ENCODE measurements at regions not wholly inside any gene's neighbourhood (a gene's known extent, or its start where the extent isn't known, plus 50 kb on each side); places are given as distances from the start of the nearest gene placed in this dataset.
"Not testable (repeated sequence)": the region's sequence is repeated elsewhere in the genome, so short reads cannot be mapped to it uniquely, and the experiment has no call there.

DNA sequence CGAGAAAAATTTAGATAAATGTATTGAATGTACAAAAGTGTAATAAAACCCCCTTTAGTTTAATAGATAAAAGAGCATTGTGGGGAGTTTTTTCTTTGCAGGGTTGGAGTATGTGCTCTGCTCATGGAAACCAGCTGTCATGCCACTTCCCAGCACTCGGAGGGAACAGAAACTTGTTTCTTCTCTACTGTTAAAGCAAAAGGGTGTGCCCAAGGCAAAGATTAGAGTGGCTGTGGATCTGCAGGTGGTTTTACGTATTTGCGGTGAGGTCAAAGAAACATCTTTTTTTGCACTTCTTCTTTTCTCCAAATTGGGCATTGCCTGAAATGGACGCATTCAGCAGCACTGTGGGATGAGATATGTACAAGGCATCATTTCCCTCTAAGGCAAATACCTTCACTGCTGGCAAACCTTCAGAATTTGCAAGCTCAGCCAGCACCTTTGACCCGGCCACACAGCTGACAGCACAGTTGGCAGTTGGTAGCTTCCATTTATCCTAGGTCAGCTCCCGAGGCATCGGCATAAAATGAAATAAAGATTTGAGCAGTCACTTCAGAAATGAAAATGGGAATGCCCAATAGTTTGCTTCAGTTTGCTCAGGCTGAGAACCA is 178.4 kb upstream of the EYA4 start:
- Mint-ChIP-seq H3K27ac (no peak overlapping the region), H3K36me3 (no peaks in the 10 kb centered on the region), H3K9me3 (no peaks in the 10 kb centered on the region), H3K4me1 (no peaks in the 10 kb centered on the region), H3K4me3 (no peak overlapping the region), H3K27me3 (no peaks in the 10 kb centered on the region)
- DNase-seq (ENCODE audit: low spot score in 2 of 2) (no peak), ATAC-seq (ENCODE audit: low read depth) (peak; percentile 43)

DNA sequence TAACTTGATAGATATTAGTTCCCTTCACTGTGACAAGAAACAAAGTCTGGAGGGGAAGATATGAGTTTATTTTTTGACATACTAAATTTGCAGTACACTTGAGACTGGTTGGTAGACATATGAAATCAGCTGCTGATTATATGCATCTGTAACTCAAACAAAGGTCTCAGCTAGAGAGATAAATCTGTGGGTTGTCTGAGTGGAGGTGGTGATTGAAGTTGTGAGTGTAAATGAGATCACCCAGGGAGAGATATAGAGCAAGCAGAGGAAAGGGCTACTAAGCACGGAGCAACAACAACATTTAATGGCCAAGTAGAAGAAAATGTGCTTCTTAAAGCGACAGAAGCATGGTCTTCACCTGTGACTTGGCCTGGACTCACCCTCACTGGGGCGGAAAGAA is 173.2 kb upstream of the EYA4 start:
- Mint-ChIP-seq H3K27me3 (no peaks in the 10 kb centered on the region), H3K9me3 (no peaks in the 10 kb centered on the region), H3K27ac (no peak overlapping the region), H3K4me1 (no peaks in the 10 kb centered on the region), H3K36me3 (no peaks in the 10 kb centered on the region), H3K4me3 (no peak overlapping the region)
- no peak for DNase-seq (ENCODE audit: low spot score in 2 of 2)
- no peak for ATAC-seq (ENCODE audit: low read depth)

DNA sequence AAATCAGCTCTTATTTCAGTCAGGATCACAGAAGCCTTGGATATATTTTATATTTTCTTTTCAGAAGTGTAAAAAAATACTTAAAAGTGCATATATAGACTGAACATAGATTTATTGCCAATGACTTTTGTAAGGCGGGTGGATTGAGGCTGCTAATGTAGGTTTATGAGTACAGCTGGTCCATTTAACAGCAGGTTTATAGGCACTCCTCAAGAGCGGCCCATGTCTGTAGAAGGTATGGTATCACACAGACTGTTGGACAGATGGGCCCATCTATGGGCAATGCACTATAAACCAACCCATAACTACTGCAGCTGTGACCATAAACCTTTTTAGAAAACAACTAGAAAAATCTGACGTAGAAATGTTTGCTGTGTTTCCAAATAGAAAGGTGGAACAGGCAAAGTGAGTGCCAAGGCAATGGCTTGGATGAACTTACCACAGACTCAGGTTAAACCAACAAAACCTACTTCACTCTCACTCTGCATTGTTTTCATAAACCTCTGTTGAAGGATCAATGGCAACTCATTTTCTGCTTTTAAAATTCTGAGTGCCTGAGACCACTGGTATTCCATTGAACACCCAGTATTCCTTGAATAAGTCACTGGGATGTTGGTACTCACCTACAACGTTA is 170.6 kb upstream of the EYA4 start:
- Mint-ChIP-seq H3K4me3 (no peak overlapping the region), H3K27me3 (no peaks in the 10 kb centered on the region), H3K9me3 (no peaks in the 10 kb centered on the region), H3K36me3 (no peaks in the 10 kb centered on the region), H3K27ac (no peak overlapping the region), H3K4me1 (no peaks in the 10 kb centered on the region)
- no peak for ATAC-seq (ENCODE audit: low read depth)
- no peak for DNase-seq (ENCODE audit: low spot score in 2 of 2)

DNA sequence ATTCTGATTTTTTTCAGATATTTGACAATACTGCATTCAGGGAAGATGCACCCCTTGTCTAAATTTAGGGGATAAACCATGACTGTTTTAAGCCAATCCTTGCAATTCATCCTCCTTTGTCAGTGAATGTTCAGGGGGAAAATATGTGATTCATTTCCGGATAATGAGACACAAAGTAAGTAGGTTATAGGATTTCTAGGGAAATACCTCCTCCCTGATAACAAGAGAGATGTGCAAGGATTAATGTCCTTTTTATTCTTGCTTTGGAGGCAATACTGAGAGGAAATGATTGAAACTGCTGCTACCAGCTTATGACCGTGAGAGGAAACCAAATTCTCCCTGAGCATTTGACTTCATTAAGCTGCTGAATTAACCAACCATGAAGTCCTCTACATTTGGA is 161.3 kb upstream of the EYA4 start:
- Mint-ChIP-seq H3K27me3 (peaks cover 3% of the 10 kb centered on the region), H3K4me3 (no peak overlapping the region), H3K4me1 (no peaks in the 10 kb centered on the region), H3K27ac (no peak overlapping the region), H3K9me3 (no peaks in the 10 kb centered on the region), H3K36me3 (no peaks in the 10 kb centered on the region)
- DNase-seq (ENCODE audit: low spot score in 2 of 2) (no peak), ATAC-seq (ENCODE audit: low read depth) (no peak)

DNA sequence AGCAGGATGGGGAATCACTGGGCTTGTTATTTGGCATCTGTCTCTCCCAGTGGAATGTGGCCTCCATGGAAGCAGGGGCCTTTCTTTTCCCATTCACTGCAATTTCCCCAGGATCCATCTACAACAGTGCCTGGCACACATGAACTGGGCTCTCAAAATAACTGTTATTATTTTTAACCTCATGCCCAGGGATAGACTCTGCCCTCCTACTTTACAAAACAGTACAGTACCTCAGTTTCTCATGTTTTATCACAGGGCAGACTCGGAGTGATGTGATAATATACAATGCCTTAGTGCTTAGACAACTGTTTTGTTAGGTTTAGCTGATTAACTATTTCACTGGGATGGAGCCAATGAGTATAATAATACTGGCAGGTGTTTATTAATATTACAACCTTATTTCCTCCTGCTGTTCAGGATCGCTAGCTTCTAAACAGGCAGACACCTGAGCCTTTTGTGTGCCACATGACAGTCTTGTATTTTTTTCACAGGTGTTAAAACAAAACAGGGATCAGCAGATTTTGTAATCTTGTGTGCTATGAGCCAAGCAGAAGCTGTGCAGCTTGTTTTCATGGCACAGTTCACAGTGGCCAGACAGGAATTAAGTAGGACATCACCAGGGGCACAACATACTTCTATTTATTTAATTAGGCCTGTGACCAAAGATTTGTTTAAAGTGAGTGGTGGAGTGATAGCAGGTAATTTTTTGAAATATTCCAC is 157.7 kb upstream of the EYA4 start:
- Mint-ChIP-seq H3K4me3 (no peak overlapping the region), H3K9me3 (no peaks in the 10 kb centered on the region), H3K36me3 (no peaks in the 10 kb centered on the region), H3K4me1 (no peaks in the 10 kb centered on the region), H3K27me3 (peaks cover 6% of the 10 kb centered on the region), H3K27ac (no peak overlapping the region)
- no peak for ATAC-seq (ENCODE audit: low read depth)
- no peak for DNase-seq (ENCODE audit: low spot score in 2 of 2)

DNA sequence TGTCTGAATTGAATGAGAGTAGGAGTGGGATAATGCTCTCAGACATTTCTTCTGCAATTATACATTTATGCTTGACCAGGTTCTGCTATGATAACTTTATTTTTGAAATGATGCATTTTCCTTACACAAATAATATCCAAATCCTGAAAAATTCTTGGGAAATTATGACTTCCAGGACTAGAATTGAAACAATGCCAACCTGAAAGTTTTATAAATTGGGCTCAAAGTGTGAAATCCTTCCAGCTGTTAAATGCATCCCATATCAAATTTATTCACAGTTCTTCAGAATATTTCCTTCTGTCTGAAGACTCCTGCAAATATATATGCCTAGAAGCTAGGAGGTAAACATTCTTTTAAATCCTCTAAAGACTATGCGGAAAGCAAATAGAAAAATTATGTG is 155.7 kb upstream of the EYA4 start:
- Mint-ChIP-seq H3K9me3 (no peaks in the 10 kb centered on the region), H3K4me3 (no peak overlapping the region), H3K27me3 (peaks cover 6% of the 10 kb centered on the region), H3K27ac (no peak overlapping the region), H3K4me1 (no peaks in the 10 kb centered on the region), H3K36me3 (no peaks in the 10 kb centered on the region)
- no peak for DNase-seq (ENCODE audit: low spot score in 2 of 2)
- no peak for ATAC-seq (ENCODE audit: low read depth)

DNA sequence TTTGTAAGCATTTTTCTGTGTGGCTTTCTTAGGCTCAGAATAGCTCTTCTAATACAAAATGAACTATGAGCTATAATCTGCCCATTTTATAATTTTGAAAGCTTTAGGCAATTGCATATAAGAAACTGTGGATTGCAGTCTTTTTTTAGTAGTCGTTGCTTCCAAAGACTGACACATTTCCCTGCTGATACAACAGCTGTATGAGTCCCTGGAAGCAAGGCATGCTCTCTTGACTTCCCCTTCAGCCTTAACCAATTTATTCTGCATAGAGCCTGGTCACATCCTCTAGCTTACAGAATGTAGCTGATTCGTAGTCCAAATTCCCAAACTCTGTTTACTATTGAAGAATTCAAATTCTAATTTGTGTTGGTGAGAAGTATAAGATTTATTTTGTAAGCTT is 155.3 kb upstream of the EYA4 start:
- ATAC-seq (ENCODE audit: low read depth) (no peak), DNase-seq (ENCODE audit: low spot score in 2 of 2) (no peak)
- peaks cover 6% of the 10 kb centered on the region for H3K27me3 Mint-ChIP-seq
- no peaks in the 10 kb centered on the region for H3K36me3 Mint-ChIP-seq
- no peak overlapping the region for H3K4me3 Mint-ChIP-seq
- H3K9me3 Mint-ChIP-seq = no peaks in the 10 kb centered on the region
- no peak overlapping the region for H3K27ac Mint-ChIP-seq
- no peaks in the 10 kb centered on the region for H3K4me1 Mint-ChIP-seq

DNA sequence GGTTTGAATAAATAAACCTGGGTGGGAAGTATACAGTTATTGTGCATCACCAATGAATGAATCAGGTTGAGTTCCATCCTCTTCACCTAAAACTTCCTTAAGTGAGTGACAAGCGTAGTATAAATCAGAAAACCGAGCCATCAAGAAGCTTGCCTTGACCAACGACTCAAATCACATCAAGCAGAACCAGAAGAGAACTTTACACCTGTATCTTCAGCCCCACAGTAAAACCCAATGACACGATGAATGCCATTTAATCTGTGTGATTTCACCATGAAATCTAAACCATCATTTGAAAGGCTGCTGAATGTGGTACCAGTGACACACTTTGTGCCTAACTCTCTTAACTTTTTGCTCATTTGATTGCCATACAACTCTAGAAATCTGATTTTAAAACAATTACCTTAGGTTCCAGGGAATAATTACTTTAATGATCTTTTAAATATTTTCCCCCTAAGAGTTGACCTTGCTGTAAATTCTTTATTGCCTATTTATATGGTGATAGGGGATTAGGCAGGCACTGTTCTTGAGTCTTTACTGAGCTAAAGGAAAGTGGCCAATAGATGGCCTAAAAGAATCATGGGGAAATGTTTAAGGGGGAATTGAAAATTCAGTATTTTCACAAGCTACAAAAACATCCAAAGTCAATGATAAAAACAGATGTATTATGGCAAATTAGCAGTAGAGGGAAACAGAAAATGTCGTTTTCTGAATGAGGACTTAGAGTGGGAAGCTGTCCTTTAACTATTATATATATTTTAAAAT is 152.0 kb upstream of the EYA4 start:
- no peaks in the 10 kb centered on the region for H3K36me3 Mint-ChIP-seq
- H3K4me3 Mint-ChIP-seq = no peak overlapping the region
- ATAC-seq (ENCODE audit: low read depth) (no peak), DNase-seq (ENCODE audit: low spot score in 2 of 2) (no peak)
- H3K27ac Mint-ChIP-seq = no peak overlapping the region
- peaks cover 4% of the 10 kb centered on the region for H3K27me3 Mint-ChIP-seq
- H3K9me3 Mint-ChIP-seq = no peaks in the 10 kb centered on the region
- H3K4me1 Mint-ChIP-seq = no peaks in the 10 kb centered on the region

DNA sequence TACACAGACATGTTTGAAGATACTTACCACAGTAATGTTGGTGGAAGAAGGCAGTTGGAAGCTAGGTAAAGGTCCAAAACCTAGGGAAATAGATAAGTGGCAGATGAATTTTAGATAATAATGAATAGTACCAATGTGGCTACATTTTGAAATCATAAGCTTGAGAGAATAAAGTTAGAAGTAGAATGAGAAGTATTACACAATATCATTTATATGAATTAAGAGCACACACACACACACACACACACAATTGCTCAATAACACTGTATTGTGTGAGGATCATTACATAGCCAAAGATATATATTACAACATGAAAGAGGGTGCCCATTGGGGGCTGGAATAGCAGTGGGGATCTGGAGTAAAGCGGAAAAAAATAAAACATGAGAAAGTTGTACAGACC is 149.0 kb upstream of the EYA4 start:
- H3K9me3 Mint-ChIP-seq = no peaks in the 10 kb centered on the region
- H3K36me3 Mint-ChIP-seq = no peaks in the 10 kb centered on the region
- peaks cover 7% of the 10 kb centered on the region for H3K27me3 Mint-ChIP-seq
- ATAC-seq (ENCODE audit: low read depth) (no peak), DNase-seq (ENCODE audit: low spot score in 2 of 2) (no peak)
- no peak overlapping the region for H3K27ac Mint-ChIP-seq
- H3K4me1 Mint-ChIP-seq = no peaks in the 10 kb centered on the region
- H3K4me3 Mint-ChIP-seq = no peak overlapping the region

DNA sequence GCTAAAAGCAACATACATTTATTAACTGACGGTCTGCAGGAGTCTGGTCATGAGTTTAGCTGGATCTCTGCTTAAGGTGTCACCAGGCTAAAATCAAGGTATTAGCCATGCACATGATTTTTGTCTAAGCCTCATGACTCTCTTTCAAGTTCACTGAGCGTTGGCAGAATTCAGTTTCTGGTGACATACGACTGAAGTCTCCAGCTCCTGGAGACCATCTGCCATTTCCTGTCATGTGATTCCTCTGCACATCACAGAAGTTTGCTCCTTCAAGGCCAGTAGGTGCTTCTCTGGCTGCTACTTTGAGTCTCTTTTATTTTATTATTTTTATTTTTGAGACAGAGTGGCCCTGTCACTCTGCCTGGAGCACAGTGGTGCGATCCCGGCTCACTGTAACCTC is 148.4 kb upstream of the EYA4 start:
- no peak for DNase-seq (ENCODE audit: low spot score in 2 of 2)
- Mint-ChIP-seq H3K27me3 (peaks cover 9% of the 10 kb centered on the region), H3K4me3 (no peak overlapping the region), H3K9me3 (no peaks in the 10 kb centered on the region), H3K4me1 (no peaks in the 10 kb centered on the region), H3K27ac (no peak overlapping the region), H3K36me3 (no peaks in the 10 kb centered on the region)
- ATAC-seq (ENCODE audit: low read depth) = no peak

DNA sequence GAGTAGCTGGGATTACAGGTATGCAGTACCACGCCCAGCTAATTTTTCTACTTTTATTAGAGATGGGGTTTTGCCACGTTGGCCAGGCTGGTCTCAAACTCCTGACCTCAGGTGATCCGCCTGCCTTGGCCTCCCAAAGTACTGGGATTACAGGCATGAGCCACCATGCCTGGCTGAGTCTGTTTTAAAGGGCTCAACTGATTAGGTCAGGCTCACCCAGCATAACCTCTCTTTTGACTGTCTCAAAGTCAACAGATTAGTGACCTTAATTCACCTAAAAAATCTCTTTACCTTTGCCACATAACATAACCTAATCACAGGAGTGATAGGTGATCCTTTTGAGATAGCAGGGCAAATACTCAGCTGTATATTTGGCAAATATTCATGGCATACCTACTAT is 147.9 kb upstream of the EYA4 start:
- not testable (repeated sequence) for ATAC-seq (ENCODE audit: low read depth); H3K4me1 Mint-ChIP-seq; H3K4me3 Mint-ChIP-seq

DNA sequence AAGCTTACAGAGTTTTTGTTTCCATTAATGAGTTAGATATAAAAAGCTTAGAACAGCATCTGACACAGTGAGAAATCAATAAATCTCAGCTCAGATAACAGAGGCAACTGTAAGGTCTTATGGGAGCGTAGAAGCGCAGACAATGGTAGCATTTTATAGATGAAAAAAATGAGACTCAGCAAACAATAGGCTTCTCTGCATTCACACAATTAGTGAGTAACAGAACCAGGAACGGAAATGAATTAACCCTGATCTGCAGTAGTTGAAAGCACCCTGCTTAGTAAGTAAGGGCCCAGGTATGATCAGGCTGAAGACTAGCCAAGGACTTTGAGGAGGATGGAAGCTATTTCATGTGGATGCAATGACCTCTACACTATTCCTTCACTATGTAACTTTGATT is 147.2 kb upstream of the EYA4 start:
- ATAC-seq (ENCODE audit: low read depth) (no peak), DNase-seq (ENCODE audit: low spot score in 2 of 2) (no peak)
- Mint-ChIP-seq H3K9me3 (no peaks in the 10 kb centered on the region), H3K27me3 (peaks cover 6% of the 10 kb centered on the region), H3K4me3 (no peak overlapping the region), H3K36me3 (no peaks in the 10 kb centered on the region), H3K27ac (no peak overlapping the region), H3K4me1 (no peaks in the 10 kb centered on the region)

More for the DNA sequence above, 147.9 kb upstream of the EYA4 start:
- not testable (repeated sequence) for H3K27me3 Mint-ChIP-seq; H3K27ac Mint-ChIP-seq; DNase-seq (ENCODE audit: low spot score in 2 of 2); H3K36me3 Mint-ChIP-seq; H3K9me3 Mint-ChIP-seq

DNA sequence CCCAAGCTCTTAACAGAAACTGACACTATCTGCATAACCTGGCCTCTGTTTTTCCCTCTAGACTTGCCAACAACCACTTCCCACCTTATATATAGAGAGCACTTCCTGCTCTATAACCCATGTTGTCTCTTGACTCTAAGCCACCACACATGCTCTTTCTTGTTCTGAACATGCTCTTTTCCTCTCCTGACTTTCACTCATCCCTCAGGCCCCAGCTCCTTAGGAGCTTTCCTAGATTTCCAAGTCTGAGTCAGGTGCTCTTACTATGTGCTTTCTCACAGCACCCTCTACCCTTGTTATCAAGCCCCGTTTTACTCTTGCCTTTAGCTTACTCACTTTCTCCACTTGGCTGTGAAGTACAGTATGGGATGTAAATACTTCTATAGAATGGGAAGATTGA is 143.9 kb upstream of the EYA4 start:
- DNase-seq (ENCODE audit: low spot score in 2 of 2) (no peak), ATAC-seq (ENCODE audit: low read depth) (no peak)
- no peaks in the 10 kb centered on the region for H3K9me3 Mint-ChIP-seq
- peaks cover 6% of the 10 kb centered on the region for H3K27me3 Mint-ChIP-seq
- H3K4me1 Mint-ChIP-seq = no peaks in the 10 kb centered on the region
- H3K27ac Mint-ChIP-seq = no peak overlapping the region
- H3K4me3 Mint-ChIP-seq = no peak overlapping the region
- H3K36me3 Mint-ChIP-seq = no peaks in the 10 kb centered on the region

DNA sequence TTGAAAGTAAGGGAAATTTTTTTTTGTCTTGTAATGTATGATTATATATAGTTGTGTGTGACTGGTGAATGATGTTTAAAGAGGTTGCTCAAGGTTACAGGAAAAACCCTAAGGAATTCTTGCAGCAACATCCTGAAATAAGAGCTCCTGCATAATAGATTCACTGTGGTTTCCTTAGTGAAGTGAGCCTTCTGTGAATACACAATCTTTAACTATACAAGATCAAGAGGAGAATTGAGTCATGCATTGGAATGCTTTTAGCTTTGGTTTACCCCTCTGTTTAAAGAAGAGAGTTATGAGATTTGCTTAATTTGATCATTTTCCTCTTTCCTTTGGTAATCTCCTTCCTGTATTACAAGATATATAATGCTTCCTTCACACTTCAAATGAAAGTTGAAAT is 141.6 kb upstream of the EYA4 start:
- Mint-ChIP-seq H3K36me3 (no peaks in the 10 kb centered on the region), H3K9me3 (no peaks in the 10 kb centered on the region), H3K4me1 (no peaks in the 10 kb centered on the region), H3K4me3 (no peak overlapping the region), H3K27ac (no peak overlapping the region), H3K27me3 (peaks cover 6% of the 10 kb centered on the region)
- ATAC-seq (ENCODE audit: low read depth) (no peak), DNase-seq (ENCODE audit: low spot score in 2 of 2) (no peak)
